Sigmoid colon (tissue), 4 donors: ENCODE measurements at regions not wholly inside any gene's neighbourhood (a gene's known extent, or its start where the extent isn't known, plus 50 kb on each side); places are given as distances from the start of the nearest gene placed in this dataset.

Experiments used
- POLR2A ChIP-seq, 2 donors: fragments of 450-650 bp; IDR thresholded peaks; one replicate each; pipeline ENCODE4 v1.6.1; 2016; ENCODE audit warnings: antibody characterized with exemption in 2 of 2, mild to moderate bottlenecking in 2 of 2, moderate library complexity in 2 of 2
- POLR2AphosphoS5 ChIP-seq, 4 donors: sonication (generic); formaldehyde crosslinking; IDR thresholded peaks; one replicate each; pipeline ENCODE4 v1.6.1; 2017; ENCODE audit warnings: antibody characterized with exemption in 4 of 4
- TF ChIP-seq, protein P1 (sequence below), 4 experiments: fragments of 450-650 bp in 3 of 4; fragments of 200-600 bp in 1 of 4; IDR thresholded peaks; one replicate each; pipeline ENCODE4 v1.5.1; 2016 to 2019; ENCODE audit warnings: antibody characterized with exemption in 4 of 4, mild to moderate bottlenecking in 3 of 4, moderate library complexity in 2 of 4

GRCh38 chr17:51387986-51388385 lies 127.6 kb downstream of the UTP18 start:
- TF ChIP-seq, protein P1, sequence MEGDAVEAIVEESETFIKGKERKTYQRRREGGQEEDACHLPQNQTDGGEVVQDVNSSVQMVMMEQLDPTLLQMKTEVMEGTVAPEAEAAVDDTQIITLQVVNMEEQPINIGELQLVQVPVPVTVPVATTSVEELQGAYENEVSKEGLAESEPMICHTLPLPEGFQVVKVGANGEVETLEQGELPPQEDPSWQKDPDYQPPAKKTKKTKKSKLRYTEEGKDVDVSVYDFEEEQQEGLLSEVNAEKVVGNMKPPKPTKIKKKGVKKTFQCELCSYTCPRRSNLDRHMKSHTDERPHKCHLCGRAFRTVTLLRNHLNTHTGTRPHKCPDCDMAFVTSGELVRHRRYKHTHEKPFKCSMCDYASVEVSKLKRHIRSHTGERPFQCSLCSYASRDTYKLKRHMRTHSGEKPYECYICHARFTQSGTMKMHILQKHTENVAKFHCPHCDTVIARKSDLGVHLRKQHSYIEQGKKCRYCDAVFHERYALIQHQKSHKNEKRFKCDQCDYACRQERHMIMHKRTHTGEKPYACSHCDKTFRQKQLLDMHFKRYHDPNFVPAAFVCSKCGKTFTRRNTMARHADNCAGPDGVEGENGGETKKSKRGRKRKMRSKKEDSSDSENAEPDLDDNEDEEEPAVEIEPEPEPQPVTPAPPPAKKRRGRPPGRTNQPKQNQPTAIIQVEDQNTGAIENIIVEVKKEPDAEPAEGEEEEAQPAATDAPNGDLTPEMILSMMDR (IDR thresholded peaks at IDR 0.05) = no peak
- TF ChIP-seq POLR2AphosphoS5 (IDR thresholded peaks at IDR 0.05) (no peak), POLR2A (IDR thresholded peaks at IDR 0.05) (no peak)
